ENCODE measurements at regions not wholly inside any gene's neighbourhood (a gene's known extent, or its start where the extent isn't known, plus 50 kb on each side); places are given as distances from the start of the nearest gene placed in this dataset.

- no peak for DNase-seq
Observed at GRCh38 chr12:107894589-107894988, 120.1 kb downstream of the ASCL4 start.

GRCh38 chr12:107895966-107896365 lies 121.5 kb downstream of the ASCL4 start:
- DNase-seq = no peak

GRCh38 chr12:107900588-107900987 lies 126.1 kb downstream of the ASCL4 start:
- DNase-seq = no peak

- DNase-seq = peak in 1 of 2 experiments; percentile 55
Observed at GRCh38 chr12:107903341-107904061, 129.0 kb downstream of the ASCL4 start.

- DNase-seq = no peak
Observed at GRCh38 chr12:107906707-107907106, 132.2 kb downstream of the ASCL4 start.

- DNase-seq = no peak
Observed at GRCh38 chr12:107912421-107913004, 138.0 kb downstream of the ASCL4 start.

GRCh38 chr12:107914460-107914977 lies 140.0 kb downstream of the ASCL4 start:
- DNase-seq = no peak

GRCh38 chr12:107917912-107918800 lies 143.7 kb downstream of the ASCL4 start:
- DNase-seq = peak in 1 of 2 experiments; percentile 26

- DNase-seq = no peak
Observed at GRCh38 chr12:107921062-107921461, 146.6 kb downstream of the ASCL4 start.

- no peak for DNase-seq
Observed at GRCh38 chr12:107925125-107925524, 150.6 kb downstream of the ASCL4 start.

- DNase-seq = no peak
Observed at GRCh38 chr12:107929436-107929835, 154.9 kb downstream of the ASCL4 start.

GRCh38 chr12:107931761-107932160 lies 157.3 kb downstream of the ASCL4 start:
- no peak for DNase-seq

GRCh38 chr12:107938446-107938845 lies 163.9 kb downstream of the ASCL4 start:
- no peak for DNase-seq

GRCh38 chr12:107948391-107948945 lies 174.0 kb downstream of the ASCL4 start:
- DNase-seq = no peak

GRCh38 chr12:107951024-107951423 lies 176.5 kb downstream of the ASCL4 start:
- DNase-seq = no peak

- DNase-seq = no peak
Observed at GRCh38 chr12:107955966-107956643, 173.0 kb upstream of the WSCD2 start.

- DNase-seq = no peak
Observed at GRCh38 chr12:107957459-107957858, 171.6 kb upstream of the WSCD2 start.

GRCh38 chr12:107963635-107964034 lies 165.5 kb upstream of the WSCD2 start:
- DNase-seq = no peak

- DNase-seq = no peak
Observed at GRCh38 chr12:107967170-107967569, 161.9 kb upstream of the WSCD2 start.

- DNase-seq = no peak
Observed at GRCh38 chr12:107973950-107974349, 155.1 kb upstream of the WSCD2 start.

GRCh38 chr12:107976331-107976730 lies 152.8 kb upstream of the WSCD2 start:
- no peak for DNase-seq

- no peak for DNase-seq
Observed at GRCh38 chr12:107978201-107978600, 150.9 kb upstream of the WSCD2 start.

GRCh38 chr12:107978641-107979040 lies 150.4 kb upstream of the WSCD2 start:
- no peak for DNase-seq
